Pancreas (tissue), 10 donors: ENCODE measurements at regions not wholly inside any gene's neighbourhood (a gene's known extent, or its start where the extent isn't known, plus 50 kb on each side); places are given as distances from the start of the nearest gene placed in this dataset.

Experiments
- ATAC-seq, 4 donors: fragments of 200-7000 bp; cut with Tn5 transposase; one replicate each; pipeline versions ENCODE4 v1.8.0 to v1.9.1; 2020; ENCODE audit warnings: mild to moderate bottlenecking in 4 of 4, moderate library complexity in 4 of 4
- DNase-seq, 6 donors: peaks; one replicate each; pipeline ENCODE4 v3.0.0-alpha.2; 2020
- FAIRE-seq: peaks from 2 replicates; lab custom pipeline; 2012; peaks lifted over from hg19 to GRCh38; lab: Jason Lieb, UNC
- H3K27ac ChIP-seq, 4 donors: fragments of 200-600 bp; sonication (generic); 1 replicate in 3 of 4; 2 replicates in 1 of 4; pipeline versions ENCODE4 v1.5.0 to v1.8.0; 2020
- H3K27me3 ChIP-seq, 4 donors: fragments of 200-600 bp; one replicate each; pipeline ENCODE4 v1.8.0; 2021
- H3K36me3 ChIP-seq, 3 donors: fragments of 200-600 bp; sonication (generic) in 1 of 3; one replicate each; pipeline versions ENCODE4 v1.5.0 to v1.8.0; 2020 to 2021
- H3K4me1 ChIP-seq, 3 donors: fragments of 200-600 bp; one replicate each; pipeline ENCODE4 v1.8.0; 2021
- H3K4me3 ChIP-seq, 4 donors: fragments of 200-600 bp; sonication (generic) in 2 of 4; one replicate each; pipeline versions ENCODE4 v1.5.0 to v1.8.0; 2020 to 2021
- H3K9me3 ChIP-seq, 4 donors: fragments of 200-600 bp; one replicate each; pipeline ENCODE4 v1.8.0; 2021
- CTCF ChIP-seq, 4 donors: fragments of 200-600 bp; sonication (generic) in 3 of 4; IDR thresholded peaks; one replicate each; pipeline versions ENCODE4 v1.5.0 to v1.8.0; 2021; ENCODE audit warnings: antibody characterized with exemption in 4 of 4
- WGBS, 2 donors: extraction: QIAGEN DNeasy Blood & Tissue Kit; methylation state at CpG; one replicate each; pipeline ENCODE4 v1.1.7; 2013; 5-methylcytosine and 5-hydroxymethylcytosine counted together
- intact Hi-C, 3 donors: fragments of 100-400 bp; cut with DNase I; formaldehyde crosslinking; loops; one replicate each; pipeline versions ENCODE4 v1.11.1 to v1.14.2; 2022
- donor health status: healthy with polysubstance abuse.
- donor health status: DM: no; HTN: no; CAD: no; lungs with moderate emphysema.
- donor health status: DM: no; HTN: no; CAD: no.
- donor health status: control.
- donor health status: control.
- donor health status: Bipolar disorder and iron deficiency.
- donor health status: DM: yes; HTN: yes; CAD: no.
- donor health status: DM: no; HTN: no; CAD: no.
- donor health status: DM: no; HTN: no; CAD: no.
- donor health status: DM: yes; HTN: yes; CAD: no.

- H3K4me1 ChIP-seq: no peaks in the 10 kb centered on the region
- no peaks in the 10 kb centered on the region for H3K27me3 ChIP-seq
- TF ChIP-seq CTCF (IDR thresholded peaks at IDR 0.05): no peak
- DNase-seq (no peak), ATAC-seq (no peak), FAIRE-seq (no peak)
- WGBS, 2 donors: 43 to 46% methylated on average over 2 of the region's 2 CpGs
- H3K9me3 ChIP-seq: no peaks in the 10 kb centered on the region
- H3K4me3 ChIP-seq: no peak overlapping the region
- intact Hi-C loops: no loop called here
- H3K27ac ChIP-seq: no peak overlapping the region
- no peaks in the 10 kb centered on the region for H3K36me3 ChIP-seq
These were observed 1029.7 kb upstream of the TENM3 start for GRCh38 chr4:181213551-181213950.

- ATAC-seq (no peak), FAIRE-seq (no peak), DNase-seq (no peak)
- no peak overlapping the region for H3K27ac ChIP-seq
- H3K27me3 ChIP-seq: no peaks in the 10 kb centered on the region
- H3K36me3 ChIP-seq: no peaks in the 10 kb centered on the region
- 44 to 48% methylated on average over 2 of the region's 2 CpGs for WGBS, 2 donors
- no peaks in the 10 kb centered on the region for H3K9me3 ChIP-seq
- intact Hi-C loops: no loop called here
- no peak for TF ChIP-seq CTCF (IDR thresholded peaks at IDR 0.05)
- H3K4me3 ChIP-seq: no peak overlapping the region
- no peaks in the 10 kb centered on the region for H3K4me1 ChIP-seq
These were observed 1026.7 kb upstream of the TENM3 start for GRCh38 chr4:181216501-181216900.

- H3K4me3 ChIP-seq: no peak overlapping the region
These were observed 1023.3 kb upstream of the TENM3 start for GRCh38 chr4:181219783-181220416.

GRCh38 chr4:181224852-181225251 is 1018.4 kb upstream of the TENM3 start:
- FAIRE-seq: no peak
- no peak for ATAC-seq

More at GRCh38 chr4:181219783-181220416, 1023.3 kb upstream of the TENM3 start:
- Histone ChIP-seq H3K27ac (no peak overlapping the region), H3K27me3 (no peaks in the 10 kb centered on the region), H3K9me3 (no peaks in the 10 kb centered on the region), H3K4me1 (no peaks in the 10 kb centered on the region), H3K36me3 (no peaks in the 10 kb centered on the region)
- 50 to 53% methylated on average over 3 of the region's 3 CpGs for WGBS, 2 donors
- DNase-seq: no peak
- no peak for ATAC-seq
- TF ChIP-seq CTCF (IDR thresholded peaks at IDR 0.05): no peak
- FAIRE-seq: no peak
- intact Hi-C loops: no loop called here

More at GRCh38 chr4:181224852-181225251, 1018.4 kb upstream of the TENM3 start:
- Histone ChIP-seq H3K9me3 (no peaks in the 10 kb centered on the region), H3K27ac (no peak overlapping the region), H3K4me3 (no peak overlapping the region), H3K36me3 (no peaks in the 10 kb centered on the region), H3K4me1 (no peaks in the 10 kb centered on the region), H3K27me3 (no peaks in the 10 kb centered on the region)
- TF ChIP-seq CTCF (IDR thresholded peaks at IDR 0.05): no peak
- DNase-seq: no peak
- intact Hi-C loops: no loop called here
- 80 to 89% methylated on average over 4 of the region's 4 CpGs for WGBS, 2 donors
